ENCODE measurements at regions not wholly inside any gene's neighbourhood (a gene's known extent, or its start where the extent isn't known, plus 50 kb on each side); places are given as distances from the start of the nearest gene placed in this dataset.

DNA sequence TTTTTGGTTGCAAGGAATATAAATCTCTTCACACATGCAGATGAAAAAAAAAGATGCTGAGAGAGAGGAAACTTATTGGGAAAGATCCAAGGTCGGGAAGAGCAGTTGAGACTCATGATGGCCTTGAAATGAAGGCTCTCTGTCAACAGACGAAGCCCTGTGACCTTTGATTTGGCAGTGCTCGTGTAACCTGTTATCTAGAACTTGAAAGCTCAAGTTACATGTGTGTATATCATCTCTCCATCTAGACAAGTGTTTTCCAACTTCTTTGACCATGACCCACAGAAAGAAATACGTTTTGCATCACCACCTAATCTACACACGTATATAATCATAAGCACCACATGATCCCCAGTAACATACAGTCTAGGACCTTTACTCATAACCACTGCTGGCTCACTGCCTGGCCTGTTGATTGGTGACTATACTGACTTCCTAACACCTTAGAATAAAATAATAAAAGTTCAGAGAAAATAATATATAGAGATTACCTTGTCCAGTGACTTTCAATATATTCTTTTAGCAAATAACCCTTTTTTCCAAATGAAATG is 319.0 kb upstream of the PKDCC start:
- in situ Hi-C loops (cut with HindIII; ENCODE audit: low pct_unique_long_range_greater_than_20kb, low sequenced_read_pairs): no loop called here
- no peak for DNase-seq (ENCODE audit: low read depth, low spot score)

DNA sequence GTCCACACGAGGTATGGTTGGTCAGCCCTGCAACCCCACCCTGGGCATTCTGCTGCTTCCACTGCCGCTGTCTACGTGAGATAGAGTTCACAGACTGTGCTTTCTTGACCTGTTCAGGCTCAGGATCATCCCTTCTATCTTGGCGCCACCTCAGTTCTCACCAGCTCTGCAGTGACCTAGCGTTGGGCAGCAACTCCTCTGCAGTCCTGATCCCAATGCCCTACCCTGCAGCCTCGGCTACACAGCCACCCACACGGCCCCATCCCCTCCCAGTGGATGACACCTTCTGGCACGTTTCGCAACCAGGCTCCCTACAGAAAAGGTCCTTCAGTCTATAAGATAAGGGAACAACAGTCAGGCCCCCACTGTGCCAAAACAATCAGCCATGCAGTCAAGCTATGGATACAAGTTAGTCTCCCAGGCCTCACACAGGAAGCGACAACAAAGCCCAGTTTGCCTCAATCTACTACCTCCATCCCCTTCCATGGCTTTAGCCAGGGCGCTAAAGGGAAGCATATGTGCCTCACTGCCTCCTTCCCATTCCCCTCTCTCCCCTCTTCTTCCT is 317.9 kb upstream of the PKDCC start:
- DNase-seq (ENCODE audit: low read depth, low spot score): no peak
- in situ Hi-C loops (cut with HindIII; ENCODE audit: low pct_unique_long_range_greater_than_20kb, low sequenced_read_pairs): no loop called here

DNA sequence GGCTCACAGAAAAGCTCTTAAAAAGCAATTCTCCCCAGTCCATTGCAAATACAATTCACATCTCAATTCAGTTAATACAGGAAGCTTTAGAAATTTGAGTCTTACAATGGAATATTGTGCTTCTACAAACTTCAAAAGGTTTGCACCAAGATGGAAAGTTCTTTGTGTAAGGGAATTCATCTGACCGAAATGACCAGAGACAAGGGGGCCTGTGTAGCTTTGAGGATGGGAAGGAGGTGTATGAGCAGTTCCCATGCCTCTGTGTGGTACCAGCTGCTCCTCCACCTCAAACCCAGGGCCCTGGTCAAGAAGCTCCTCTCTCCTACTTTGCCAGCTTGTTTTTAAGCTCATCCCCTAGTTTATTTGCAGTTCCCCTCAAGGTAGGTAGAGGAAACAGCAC is 312.8 kb upstream of the PKDCC start:
- in situ Hi-C loops (cut with HindIII; ENCODE audit: low pct_unique_long_range_greater_than_20kb, low sequenced_read_pairs): no loop called here
- DNase-seq (ENCODE audit: low read depth, low spot score): peak; percentile 79

DNA sequence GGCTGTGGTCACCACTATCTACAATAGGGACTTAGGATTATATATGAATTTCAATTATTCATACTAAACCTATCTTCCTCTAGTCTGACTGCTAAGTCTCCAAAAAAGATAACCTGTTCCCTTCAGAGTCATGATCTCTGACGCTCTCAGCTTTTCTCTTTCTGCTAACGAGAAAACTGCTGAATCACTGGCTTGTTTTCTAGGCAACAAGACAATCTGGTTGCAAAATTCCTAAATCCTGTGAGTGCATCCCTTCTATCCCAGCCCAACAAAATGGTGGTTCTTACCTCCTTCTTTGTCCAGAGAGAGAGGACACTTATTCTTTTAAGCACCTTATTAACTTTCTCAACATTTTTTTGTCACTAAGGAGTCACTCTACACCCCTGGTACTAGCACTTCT is 312.3 kb upstream of the PKDCC start:
- DNase-seq (ENCODE audit: low read depth, low spot score): peak; percentile 9
- in situ Hi-C loops (cut with HindIII; ENCODE audit: low pct_unique_long_range_greater_than_20kb, low sequenced_read_pairs): no loop called here

DNA sequence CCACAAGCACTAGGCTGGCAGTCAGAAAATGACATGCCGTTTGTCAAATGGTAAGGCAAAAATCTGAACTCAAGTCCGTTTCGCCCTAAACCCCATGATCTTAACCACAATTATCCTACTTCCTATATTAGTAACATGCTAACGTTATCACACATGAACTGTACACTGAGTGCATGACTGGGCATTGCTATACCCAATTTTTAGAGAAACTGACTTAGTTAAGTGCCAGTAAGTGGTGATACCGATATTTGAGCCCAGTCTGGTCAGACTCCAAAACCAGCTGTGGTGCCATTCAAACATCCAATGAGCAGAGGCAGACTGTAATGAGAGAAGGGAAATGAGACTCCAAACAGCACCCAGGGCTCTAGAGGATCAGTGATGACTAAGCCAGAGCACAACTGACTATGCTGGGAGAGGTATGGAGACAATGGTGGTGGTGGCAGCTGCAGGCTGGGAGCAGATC is 311.7 kb upstream of the PKDCC start:
- DNase-seq (ENCODE audit: low read depth, low spot score): no peak
- in situ Hi-C loops (cut with HindIII; ENCODE audit: low pct_unique_long_range_greater_than_20kb, low sequenced_read_pairs): no loop called here

DNA sequence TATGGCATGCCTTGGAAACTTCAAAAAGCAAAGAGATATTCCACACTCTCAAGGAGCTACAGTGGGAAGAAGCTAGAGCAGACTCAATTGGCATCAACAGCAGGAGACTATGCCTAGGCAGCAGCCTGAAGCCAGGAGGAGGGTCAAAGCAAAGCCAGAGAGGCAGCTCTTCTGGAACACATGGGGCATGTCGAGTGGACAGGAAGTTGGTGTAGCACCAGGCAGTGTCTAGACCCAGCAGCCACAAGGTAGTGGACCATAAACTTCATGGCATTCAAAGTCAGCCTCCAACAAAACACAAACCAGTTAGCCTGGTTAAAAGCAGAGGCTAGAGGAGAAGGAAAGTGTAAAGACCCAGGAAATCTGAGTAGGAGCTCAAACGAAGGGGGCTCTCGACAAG is 311.2 kb upstream of the PKDCC start:
- in situ Hi-C loops (cut with HindIII; ENCODE audit: low pct_unique_long_range_greater_than_20kb, low sequenced_read_pairs): no loop called here
- DNase-seq (ENCODE audit: low read depth, low spot score): no peak

DNA sequence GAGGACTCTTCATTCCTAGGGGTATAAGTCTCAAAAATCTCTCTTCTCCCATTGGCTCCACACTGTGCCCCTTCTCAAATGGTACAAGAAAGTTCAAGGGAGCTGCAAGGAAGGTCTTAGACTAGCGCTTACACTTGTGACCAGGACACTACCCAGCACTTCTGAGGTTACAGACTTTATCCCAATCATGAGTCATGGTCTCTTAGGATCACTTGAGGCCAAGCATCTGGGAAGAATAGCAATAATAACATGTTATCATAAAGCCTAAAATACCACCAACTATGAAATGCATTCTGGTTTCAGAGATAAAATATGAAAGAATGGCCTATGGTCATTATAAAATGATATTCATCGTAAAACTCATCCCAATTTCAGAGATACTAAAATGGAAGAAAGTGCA is 309.9 kb upstream of the PKDCC start:
- no peak for DNase-seq (ENCODE audit: low read depth, low spot score)
- in situ Hi-C loops (cut with HindIII; ENCODE audit: low pct_unique_long_range_greater_than_20kb, low sequenced_read_pairs): no loop called here

DNA sequence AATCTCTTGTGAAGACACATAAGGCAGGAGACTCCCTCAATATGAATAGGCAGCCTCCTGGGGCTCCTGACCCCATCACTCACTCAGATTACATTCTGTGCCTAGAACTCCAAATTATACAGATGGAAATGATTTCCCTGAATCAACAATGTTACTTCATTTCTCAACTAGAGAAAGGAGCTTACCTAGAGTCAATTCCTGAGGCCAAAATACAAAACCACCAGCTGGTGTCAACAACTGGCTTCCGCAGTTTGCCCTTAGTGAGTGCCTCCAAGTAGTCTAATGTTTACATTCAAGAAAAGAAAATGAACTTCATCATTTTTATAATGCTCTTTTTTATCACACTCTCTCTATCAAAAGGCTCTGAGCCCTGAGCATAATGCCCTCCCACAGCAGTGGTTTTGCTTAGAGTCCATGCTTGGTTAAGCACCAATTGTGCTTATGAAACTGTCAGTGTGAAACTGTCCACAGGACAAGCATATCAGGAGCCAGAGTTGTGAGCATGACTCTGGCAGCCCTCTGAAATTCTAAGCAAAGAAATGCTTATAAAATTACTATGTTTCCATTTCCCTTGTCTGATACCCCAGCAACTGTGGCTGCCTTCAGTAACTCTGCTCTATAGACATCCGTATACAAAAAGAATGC is 305.7 kb upstream of the PKDCC start:
- in situ Hi-C loops (cut with HindIII; ENCODE audit: low pct_unique_long_range_greater_than_20kb, low sequenced_read_pairs): no loop called here

DNA sequence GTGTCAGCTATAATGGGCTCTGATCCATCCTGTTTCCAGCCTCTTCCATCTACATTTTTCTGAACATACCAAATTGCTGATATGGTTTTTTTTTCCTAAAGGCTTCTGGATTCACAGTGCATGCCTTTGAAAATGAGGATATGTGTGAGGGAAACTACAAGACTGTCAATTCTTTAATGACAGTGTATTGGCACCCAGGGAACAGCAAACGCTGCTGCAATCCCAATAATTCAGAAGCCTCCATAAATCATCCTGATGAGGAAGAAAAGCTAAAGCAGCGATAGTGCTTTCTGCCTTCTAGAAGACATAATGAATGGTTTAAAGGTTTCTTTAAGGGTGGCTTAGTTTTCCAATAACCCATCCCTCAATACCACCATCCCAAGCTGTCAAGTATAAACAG is 304.5 kb upstream of the PKDCC start:
- in situ Hi-C loops (cut with HindIII; ENCODE audit: low pct_unique_long_range_greater_than_20kb, low sequenced_read_pairs): no loop called here
- no peak for DNase-seq (ENCODE audit: low read depth, low spot score)

More for the DNA sequence above, 305.7 kb upstream of the PKDCC start:
- DNase-seq (ENCODE audit: low read depth, low spot score): no peak

DNA sequence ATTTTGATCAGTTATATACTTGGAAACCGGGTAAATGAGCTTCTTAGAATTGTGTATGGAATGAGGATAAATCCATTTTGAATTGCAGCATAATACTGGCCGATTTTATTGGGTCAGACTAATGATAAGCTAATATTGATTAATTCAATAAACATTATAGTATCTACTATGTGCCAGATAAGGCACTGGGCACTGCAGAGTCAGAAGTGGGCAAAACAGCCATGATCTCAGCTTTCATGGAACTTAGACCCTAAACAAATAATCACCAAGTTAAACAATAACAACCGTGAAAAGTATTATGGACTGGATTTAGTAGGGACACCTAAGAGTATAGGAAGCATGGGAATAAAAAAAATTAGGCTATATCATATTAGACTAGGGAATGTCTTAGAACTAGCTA is 297.0 kb upstream of the PKDCC start:
- no peak for DNase-seq (ENCODE audit: low read depth, low spot score)
- in situ Hi-C loops (cut with HindIII; ENCODE audit: low pct_unique_long_range_greater_than_20kb, low sequenced_read_pairs): no loop called here

DNA sequence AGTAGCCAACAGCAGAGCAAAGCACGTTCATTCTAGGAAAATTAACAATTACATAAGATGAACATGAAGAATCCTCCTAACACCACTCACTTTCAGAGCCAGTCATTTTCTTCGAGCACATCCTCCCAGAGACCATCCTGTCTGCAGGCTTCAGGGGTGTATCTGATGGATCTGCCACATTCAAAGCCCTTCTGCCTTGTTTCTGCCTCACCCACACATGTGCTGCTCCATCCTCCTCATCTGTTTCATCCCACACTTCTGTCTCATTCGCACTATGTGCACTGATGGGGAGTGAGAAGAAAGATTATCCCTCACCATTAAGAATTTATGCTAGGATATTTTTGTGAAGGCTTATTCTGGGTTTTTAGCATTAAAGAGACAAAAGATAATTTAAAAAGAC is 287.9 kb upstream of the PKDCC start:
- in situ Hi-C loops (cut with HindIII; ENCODE audit: low pct_unique_long_range_greater_than_20kb, low sequenced_read_pairs): no loop called here
- DNase-seq (ENCODE audit: low read depth, low spot score): no peak

DNA sequence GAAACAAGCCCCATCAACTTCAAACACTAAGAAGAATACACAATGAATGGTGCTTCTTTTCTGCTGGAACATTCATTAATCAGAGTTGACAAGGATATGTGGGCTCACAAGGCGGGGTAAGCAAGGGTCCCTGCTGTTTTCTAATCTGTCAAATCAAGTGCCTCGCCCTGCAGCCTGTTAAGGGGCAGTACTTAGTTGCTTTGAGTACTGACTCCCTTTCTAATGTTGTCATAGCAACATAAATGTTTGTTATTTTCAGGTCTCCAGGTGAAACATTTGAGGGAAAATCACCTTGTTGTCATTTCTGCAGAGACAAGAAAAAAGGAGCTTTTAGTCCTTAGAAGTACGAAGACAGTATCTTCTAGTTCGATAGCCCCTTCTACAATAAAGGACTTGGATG is 284.7 kb upstream of the PKDCC start:
- in situ Hi-C loops (cut with HindIII; ENCODE audit: low pct_unique_long_range_greater_than_20kb, low sequenced_read_pairs): no loop called here
- no peak for DNase-seq (ENCODE audit: low read depth, low spot score)

DNA sequence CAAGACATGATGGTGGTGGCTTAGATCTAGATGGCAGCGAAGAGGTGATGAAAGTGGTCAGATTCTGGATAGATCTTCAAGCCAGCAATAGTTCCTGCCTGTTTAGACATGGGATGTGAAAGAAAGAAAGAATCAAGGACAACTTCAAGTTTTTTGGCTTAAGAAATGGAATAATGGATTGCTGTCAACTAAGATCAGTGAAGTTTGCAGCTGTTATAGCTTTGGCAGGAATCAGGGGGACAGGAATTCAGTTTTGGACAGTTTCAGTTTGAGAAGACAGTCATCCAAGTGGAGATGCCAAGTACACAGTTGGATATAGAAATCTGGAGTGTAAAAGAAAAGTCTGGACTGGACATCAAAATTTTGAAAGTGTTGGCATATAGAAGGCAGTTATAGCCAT is 283.7 kb upstream of the PKDCC start:
- in situ Hi-C loops (cut with HindIII; ENCODE audit: low pct_unique_long_range_greater_than_20kb, low sequenced_read_pairs): no loop called here
- no peak for DNase-seq (ENCODE audit: low read depth, low spot score)

DNA sequence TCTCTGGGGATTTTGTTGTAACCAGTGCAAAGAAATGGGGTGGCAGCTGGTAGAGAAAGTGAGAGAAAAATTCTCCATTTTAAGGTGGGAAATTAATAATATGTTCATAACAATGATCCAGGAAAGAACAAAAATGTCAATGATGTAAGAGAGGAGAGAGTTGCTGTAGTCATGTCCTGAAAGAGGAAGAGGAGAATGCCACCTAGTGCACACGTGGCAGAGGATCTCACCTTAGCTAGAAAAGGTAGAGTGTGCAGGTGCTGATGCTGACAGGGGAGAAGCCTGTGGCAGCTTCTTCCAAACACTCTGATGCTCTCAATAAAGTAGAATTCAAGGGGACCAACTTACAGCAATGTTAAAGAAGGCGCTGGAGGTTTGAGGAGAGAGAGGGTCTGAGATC is 282.9 kb upstream of the PKDCC start:
- DNase-seq (ENCODE audit: low read depth, low spot score): no peak
- in situ Hi-C loops (cut with HindIII; ENCODE audit: low pct_unique_long_range_greater_than_20kb, low sequenced_read_pairs): no loop called here

DNA sequence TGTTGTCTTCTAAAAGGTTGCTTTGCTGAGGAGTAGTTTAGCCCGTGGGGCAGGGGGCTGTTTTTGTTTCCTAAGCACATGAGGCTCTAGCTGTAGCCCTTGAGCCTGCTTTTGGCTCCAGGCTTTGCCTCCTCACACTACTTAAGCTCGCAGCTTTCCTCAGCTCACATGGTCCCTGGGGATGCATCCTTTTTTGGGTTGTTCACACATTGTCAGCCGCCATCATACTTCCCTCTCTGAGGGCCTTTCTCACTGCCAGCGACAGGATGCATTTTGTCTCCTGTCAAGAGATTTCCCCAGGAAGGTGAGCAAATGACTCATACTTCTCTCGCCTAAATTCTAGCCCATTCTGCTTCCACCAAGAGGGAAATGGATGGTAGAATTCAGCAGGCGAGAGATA is 279.5 kb upstream of the PKDCC start:
- no peak for DNase-seq (ENCODE audit: low read depth, low spot score)
- in situ Hi-C loops (cut with HindIII; ENCODE audit: low pct_unique_long_range_greater_than_20kb, low sequenced_read_pairs): no loop called here

DNA sequence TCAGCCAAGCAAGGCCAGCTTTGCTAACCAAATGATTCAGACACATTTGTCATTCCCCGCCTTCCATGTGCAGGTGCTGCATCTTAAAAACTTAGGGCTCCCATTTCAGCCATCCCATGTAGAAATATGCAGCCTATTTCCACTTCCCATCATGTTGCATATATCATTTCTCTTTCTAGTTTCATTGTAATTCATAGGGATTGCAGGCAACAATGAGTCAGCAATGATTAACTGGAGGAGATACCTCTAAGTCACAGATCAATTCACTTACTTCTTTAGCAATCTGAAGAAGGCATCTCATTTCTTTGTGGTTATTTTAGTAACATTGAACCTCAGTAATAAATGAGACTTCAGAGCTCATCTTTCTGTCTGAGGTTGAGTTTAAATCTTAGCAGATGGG is 276.1 kb upstream of the PKDCC start:
- in situ Hi-C loops (cut with HindIII; ENCODE audit: low pct_unique_long_range_greater_than_20kb, low sequenced_read_pairs): no loop called here
- no peak for DNase-seq (ENCODE audit: low read depth, low spot score)

DNA sequence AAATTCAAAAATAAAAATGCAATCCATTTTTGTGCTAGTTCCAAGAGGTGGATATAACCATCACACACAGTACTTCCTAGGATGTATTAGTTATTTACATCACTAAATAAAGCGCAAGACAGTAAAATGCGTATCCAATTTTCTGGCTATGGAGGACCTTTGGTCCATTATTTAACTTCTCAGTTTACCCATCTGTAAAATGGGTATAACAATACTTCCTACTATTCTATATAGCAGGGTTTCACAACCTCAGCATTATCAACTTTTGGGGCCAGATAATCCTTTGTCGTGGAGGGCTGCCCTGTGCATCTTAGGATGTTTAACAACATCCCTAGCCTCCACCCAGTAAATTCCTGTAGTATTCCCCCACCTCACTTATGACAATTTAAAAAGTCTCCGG is 275.1 kb upstream of the PKDCC start:
- no peak for DNase-seq (ENCODE audit: low read depth, low spot score)
- in situ Hi-C loops (cut with HindIII; ENCODE audit: low pct_unique_long_range_greater_than_20kb, low sequenced_read_pairs): no loop called here

DNA sequence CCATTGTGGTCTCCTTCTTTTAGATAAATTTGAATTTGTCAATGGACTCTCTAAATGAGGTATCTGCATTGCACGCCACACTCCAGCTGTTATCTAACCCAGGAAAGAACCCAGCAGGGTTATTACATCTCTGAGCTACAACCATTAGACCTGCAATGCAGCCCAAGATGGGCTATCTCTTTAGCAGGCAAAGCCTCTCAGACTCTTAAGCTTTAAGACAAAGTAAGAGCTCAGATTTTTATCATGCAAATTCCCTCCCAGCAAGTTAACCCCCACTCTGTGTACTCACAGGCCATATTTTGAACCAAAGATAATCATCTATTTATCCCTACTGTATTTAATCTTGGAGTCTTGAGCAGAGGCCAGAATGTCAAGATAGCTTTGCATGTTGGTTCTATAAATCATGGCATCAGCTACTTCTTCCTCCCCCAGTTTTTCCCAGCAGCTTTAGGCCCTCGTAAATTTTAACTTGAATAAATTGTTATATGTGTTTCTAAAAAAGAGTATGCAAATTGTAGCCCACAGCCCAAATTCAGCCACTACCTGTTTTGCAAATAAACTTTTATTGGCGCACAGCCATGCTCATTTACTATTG is 273.7 kb upstream of the PKDCC start:
- in situ Hi-C loops (cut with HindIII; ENCODE audit: low pct_unique_long_range_greater_than_20kb, low sequenced_read_pairs): no loop called here
- DNase-seq (ENCODE audit: low read depth, low spot score): no peak

DNA sequence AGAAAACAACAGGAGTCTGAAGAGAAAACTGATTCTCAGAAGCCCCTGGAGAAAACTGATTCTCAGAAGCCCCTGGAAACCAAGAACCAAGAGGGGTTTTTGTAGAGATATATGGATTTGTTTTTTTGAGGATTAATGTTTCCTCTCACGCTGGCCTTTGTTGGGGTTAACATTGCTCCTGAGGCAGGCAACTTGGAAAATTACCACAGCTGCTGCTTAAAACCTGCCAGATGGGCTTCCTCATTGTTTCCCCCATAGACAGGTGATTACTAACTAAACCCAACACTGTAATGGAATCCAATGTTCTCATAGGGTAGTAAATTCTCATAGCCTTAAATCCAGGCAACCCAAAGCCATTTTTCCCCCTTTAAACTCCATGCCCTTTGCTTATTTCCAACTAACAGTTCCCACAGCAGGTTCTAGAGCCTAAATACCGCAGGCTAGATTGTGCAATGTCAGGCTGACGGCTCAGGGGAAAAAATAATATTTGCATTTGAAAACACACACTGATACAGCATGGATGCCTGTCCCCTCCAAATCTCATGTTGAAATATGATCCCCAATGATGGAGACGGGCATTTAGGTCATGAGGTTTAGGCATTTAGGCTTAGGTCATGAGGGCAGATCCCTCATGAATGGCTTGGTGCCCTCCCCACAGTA is 272.3 kb upstream of the PKDCC start:
- in situ Hi-C loops (cut with HindIII; ENCODE audit: low pct_unique_long_range_greater_than_20kb, low sequenced_read_pairs): no loop called here
- DNase-seq (ENCODE audit: low read depth, low spot score): no peak
